Gastrocnemius medialis (tissue), 4 donors: ENCODE measurements at regions not wholly inside any gene's neighbourhood (a gene's known extent, or its start where the extent isn't known, plus 50 kb on each side); places are given as distances from the start of the nearest gene placed in this dataset.

ENCODE experiments used
- ATAC-seq, 2 donors: fragments of 150-250 bp; one replicate each; pipeline ENCODE4 v1.9.1; 2016
- DNase-seq, 2 donors: peaks; one replicate each; pipeline ENCODE4 v3.0.0-alpha.2; 2019
- H3K27ac ChIP-seq, 4 donors: fragments of 200-600 bp; sonication (generic); 1 replicate in 1 of 4; 2 replicates in 3 of 4; pipeline ENCODE4 v1.5.1; 2016 to 2018; ENCODE audit warnings: mild to moderate bottlenecking in 2 of 4, moderate library complexity in 1 of 4
- H3K27me3 ChIP-seq, 3 donors: fragments of 200-600 bp; sonication (generic) in 2 of 3; 1 replicate in 1 of 3; 2 replicates in 2 of 3; pipeline versions ENCODE4 v1.5.1 to v1.6.0; 2016 to 2019; ENCODE audit warnings: mild to moderate bottlenecking in 1 of 3, moderate library complexity in 1 of 3
- H3K36me3 ChIP-seq, 2 donors: fragments of 200-600 bp; sonication (generic) in 1 of 2; one replicate each; pipeline ENCODE4 v1.5.1; 2017 to 2018
- H3K4me1 ChIP-seq, 2 donors: fragments of 200-600 bp; sonication (generic) in 1 of 2; one replicate each; pipeline ENCODE4 v1.5.1; 2016 to 2017; ENCODE audit warnings: mild to moderate bottlenecking in 2 of 2
- H3K4me3 ChIP-seq, 4 donors: fragments of 200-600 bp; sonication (generic) in 3 of 4; 1 replicate in 1 of 4; 2 replicates in 3 of 4; pipeline ENCODE4 v1.5.1; 2016 to 2019; ENCODE audit warnings: mild to moderate bottlenecking in 2 of 4
- H3K9me3 ChIP-seq, 3 donors: fragments of 200-600 bp; sonication (generic) in 2 of 3; 1 replicate in 1 of 3; 2 replicates in 2 of 3; pipeline ENCODE4 v1.5.1; 2016 to 2019
- CTCF ChIP-seq, 5 experiments: fragments of 450-650 bp in 3 of 5; fragments of 200-600 bp in 2 of 5; sonication (generic) in 2 of 5; IDR thresholded peaks in 4 of 5; conservative IDR thresholded peaks in 1 of 5; 1 replicate in 4 of 5; 2 replicates in 1 of 5; pipeline ENCODE4 v1.5.1; 2016 to 2019; ENCODE audit warnings: antibody characterized with exemption in 5 of 5, mild to moderate bottlenecking in 3 of 5, moderate library complexity in 3 of 5
- POLR2A ChIP-seq, 2 donors: fragments of 450-650 bp; IDR thresholded peaks; one replicate each; pipeline ENCODE4 v1.6.1; 2017; ENCODE audit warnings: antibody characterized with exemption in 2 of 2, mild to moderate bottlenecking in 2 of 2, moderate library complexity in 2 of 2
- in situ Hi-C, 4 donors: fragments of 200-750 bp; cut with MboI; loops; one replicate each; pipeline versions ENCODE4 v1.15.0 to v1.8.0; 2017; ENCODE audit warnings: low sequenced_read_pairs in 4 of 4
- intact Hi-C: fragments of 100-400 bp; cut with DNase I; formaldehyde crosslinking; loops from one replicate; pipeline ENCODE4 v1.15.1; 2023; ENCODE audit warnings: low total_unique reads

- no peak overlapping the region for H3K27ac ChIP-seq
- ATAC-seq: no peak
- in situ Hi-C loops (no loop called here), intact Hi-C loops (no loop called here)
- peaks cover 12 to 17% of the 10 kb centered on the region in 2 donors for H3K4me1 ChIP-seq
- H3K27me3 ChIP-seq: no peaks in the 10 kb centered on the region
- no peak for TF ChIP-seq POLR2A (IDR thresholded peaks at IDR 0.05)
- TF ChIP-seq CTCF (IDR thresholded peaks at IDR 0.05 in 4 of 5, conservative IDR thresholded peaks at IDR 0.05 in 1 of 5): no peak
- no peaks in the 10 kb centered on the region for H3K36me3 ChIP-seq
- H3K9me3 ChIP-seq: no peaks in the 10 kb centered on the region
- DNase-seq: no peak
- H3K4me3 ChIP-seq: no peak overlapping the region
Measured at GRCh38 chr9:87123830-87124229, 176.5 kb upstream of the GAS1 start.

- TF ChIP-seq CTCF (IDR thresholded peaks at IDR 0.05 in 4 of 5, conservative IDR thresholded peaks at IDR 0.05 in 1 of 5): no peak
- TF ChIP-seq POLR2A (IDR thresholded peaks at IDR 0.05): no peak
- ATAC-seq (no peak), DNase-seq (no peak)
- Histone ChIP-seq H3K4me1 (peaks cover 0 to under 1% of the 10 kb centered on the region in 2 donors), H3K27ac (no peak overlapping the region), H3K4me3 (no peak overlapping the region), H3K9me3 (no peaks in the 10 kb centered on the region), H3K36me3 (no peaks in the 10 kb centered on the region), H3K27me3 (no peaks in the 10 kb centered on the region)
- intact Hi-C loops: no loop called here
- in situ Hi-C loops: no loop called here
Measured at GRCh38 chr9:87125819-87126218, 178.5 kb upstream of the GAS1 start.

- no peak for ATAC-seq
- Histone ChIP-seq H3K4me3 (no peak overlapping the region), H3K36me3 (no peaks in the 10 kb centered on the region), H3K4me1 (no peaks in the 10 kb centered on the region), H3K27ac (no peak overlapping the region), H3K9me3 (no peaks in the 10 kb centered on the region), H3K27me3 (no peaks in the 10 kb centered on the region)
- intact Hi-C loops: no loop called here
- TF ChIP-seq POLR2A (IDR thresholded peaks at IDR 0.05) (no peak), CTCF (IDR thresholded peaks at IDR 0.05 in 4 of 5, conservative IDR thresholded peaks at IDR 0.05 in 1 of 5) (no peak)
- no peak for DNase-seq
- in situ Hi-C loops: no loop called here
Measured at GRCh38 chr9:87127543-87127942, 180.2 kb upstream of the GAS1 start.

- no peak overlapping the region for H3K4me3 ChIP-seq
- H3K4me1 ChIP-seq: no peaks in the 10 kb centered on the region
- TF ChIP-seq POLR2A (IDR thresholded peaks at IDR 0.05): no peak
- no peak for TF ChIP-seq CTCF (IDR thresholded peaks at IDR 0.05 in 4 of 5, conservative IDR thresholded peaks at IDR 0.05 in 1 of 5)
- no peaks in the 10 kb centered on the region for H3K27me3 ChIP-seq
- intact Hi-C loops: no loop called here
- H3K27ac ChIP-seq: no peak overlapping the region
- ATAC-seq (no peak), DNase-seq (no peak)
- no peaks in the 10 kb centered on the region for H3K36me3 ChIP-seq
- in situ Hi-C loops: no loop called here
- no peaks in the 10 kb centered on the region for H3K9me3 ChIP-seq
Measured at GRCh38 chr9:87127978-87128614, 180.8 kb upstream of the GAS1 start.
